Fibroblast of lung (primary cell): ENCODE measurements at regions not wholly inside any gene's neighbourhood (a gene's known extent, or its start where the extent isn't known, plus 50 kb on each side); places are given as distances from the start of the nearest gene placed in this dataset.
A peak's percentile ranks its signal among the peaks of the same experiment; 100 is the strongest.

ENCODE experiments used
- DNase-seq, 2 donors: peaks; one replicate each; pipeline versions ENCODE4 v3.0.0 to v3.0.0-alpha.2; 2010; ENCODE audit warnings: low read depth in 2 of 2
- H2AFZ ChIP-seq: 2 replicates; pipeline ENCODE4 v1.5.1; 2012; ENCODE audit warnings: low read length, control low read depth, inconsistent platforms
- H3K27ac ChIP-seq: 2 replicates; pipeline ENCODE4 v1.5.1; 2011; ENCODE audit warnings: low read length, control low read depth; ENCODE audit not compliant: insufficient read depth
- H3K27me3 ChIP-seq: 2 replicates; pipeline ENCODE4 v1.5.1; 2011; ENCODE audit warnings: mild to moderate bottlenecking, low read length; ENCODE audit not compliant: control insufficient read depth, insufficient read depth
- H3K36me3 ChIP-seq: 2 replicates; pipeline ENCODE4 v1.5.1; 2011; ENCODE audit warnings: low read length; ENCODE audit not compliant: control insufficient read depth, insufficient read depth
- H3K4me1 ChIP-seq: 2 replicates; pipeline ENCODE4 v1.5.1; 2011; ENCODE audit warnings: low read length; ENCODE audit not compliant: control insufficient read depth, insufficient read depth; ENCODE audit errors: extremely low read depth
- H3K4me2 ChIP-seq: 2 replicates; pipeline ENCODE4 v1.5.1; 2011; ENCODE audit warnings: low read length, control low read depth; ENCODE audit not compliant: insufficient read depth; ENCODE audit errors: extremely low read depth
- H3K4me3 ChIP-seq, 4 experiments: fragments of 200-600 bp in 1 of 4; sonication (generic) in 1 of 4; replicated peaks in 1 of 4; 2 replicates each; pipeline ENCODE4 v1.5.1; 2011 to 2016; ENCODE audit warnings: low read length in 4 of 4, low read depth in 3 of 4, mild to moderate bottlenecking in 3 of 4, control low read depth in 2 of 4, inconsistent platforms in 1 of 4, mixed read lengths in 1 of 4; ENCODE audit not compliant: insufficient read depth in 1 of 4; ENCODE audit errors: control extremely low read depth in 1 of 4
- H3K79me2 ChIP-seq: 2 replicates; pipeline ENCODE4 v1.5.1; 2012; ENCODE audit warnings: mild to moderate bottlenecking, low read length, inconsistent platforms; ENCODE audit not compliant: control insufficient read depth, insufficient read depth
- H3K9ac ChIP-seq: 2 replicates; pipeline ENCODE4 v1.5.1; 2011; ENCODE audit warnings: mild to moderate bottlenecking, low read length, control low read depth; ENCODE audit not compliant: insufficient read depth
- H3K9me3 ChIP-seq: 2 replicates; pipeline ENCODE4 v1.5.1; 2012; ENCODE audit warnings: low read depth, low read length; ENCODE audit not compliant: control insufficient read depth, insufficient read depth
- H4K20me1 ChIP-seq: 2 replicates; pipeline ENCODE4 v1.5.1; 2011; ENCODE audit warnings: low read length; ENCODE audit not compliant: control insufficient read depth, insufficient read depth; ENCODE audit errors: extremely low read depth
- EZH2 ChIP-seq: IDR thresholded peaks from 2 replicates; pipeline ENCODE4 v1.5.1; 2012; ENCODE audit warnings: low read length, control low read depth, mild to moderate bottlenecking; ENCODE audit errors: missing control alignments
- TF ChIP-seq, protein P1 (sequence below), 2 donors: IDR thresholded peaks in 1 of 2; conservative IDR thresholded peaks in 1 of 2; 1 replicate in 1 of 2; 2 replicates in 1 of 2; pipeline ENCODE4 v1.5.1; 2011 to 2012; ENCODE audit warnings: low read length in 2 of 2, control low read depth in 1 of 2, inconsistent platforms in 1 of 2, low read depth in 1 of 2, mild to moderate bottlenecking in 1 of 2

DNA sequence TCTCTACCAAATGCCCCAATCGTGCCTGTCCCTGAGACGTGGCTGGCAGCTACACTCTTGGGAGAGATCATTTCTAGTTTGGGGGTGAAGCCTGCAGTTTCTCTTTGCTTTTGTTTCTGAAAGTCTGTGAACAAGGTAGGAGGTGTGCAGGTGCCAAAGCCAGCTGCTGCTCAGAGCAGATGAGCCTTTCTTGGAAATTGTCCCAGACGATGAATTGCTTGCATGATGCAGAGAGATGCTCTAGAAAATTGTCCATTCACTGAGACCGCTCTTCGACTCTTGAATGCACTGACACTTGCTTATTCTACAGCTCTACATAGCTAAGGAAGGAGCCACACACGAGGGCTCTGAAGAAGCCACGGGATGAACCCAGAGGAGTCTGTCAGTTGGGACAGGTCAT lies 225.6 kb upstream of the E2F8 start:
- Histone ChIP-seq H4K20me1 (no peaks in the 10 kb centered on the region), H3K79me2 (no peaks in the 10 kb centered on the region), H3K4me3 (no peak overlapping the region), H3K9me3 (no peaks in the 10 kb centered on the region), H3K9ac (no peak overlapping the region), H3K27ac (no peak overlapping the region), H3K36me3 (no peaks in the 10 kb centered on the region), H3K27me3 (peaks cover 10% of the 10 kb centered on the region), H3K4me2 (no peak overlapping the region), H2AFZ (no peak overlapping the region), H3K4me1 (no peaks in the 10 kb centered on the region)
- DNase-seq: no peak
- no peak for TF ChIP-seq EZH2
- TF ChIP-seq, protein P1, sequence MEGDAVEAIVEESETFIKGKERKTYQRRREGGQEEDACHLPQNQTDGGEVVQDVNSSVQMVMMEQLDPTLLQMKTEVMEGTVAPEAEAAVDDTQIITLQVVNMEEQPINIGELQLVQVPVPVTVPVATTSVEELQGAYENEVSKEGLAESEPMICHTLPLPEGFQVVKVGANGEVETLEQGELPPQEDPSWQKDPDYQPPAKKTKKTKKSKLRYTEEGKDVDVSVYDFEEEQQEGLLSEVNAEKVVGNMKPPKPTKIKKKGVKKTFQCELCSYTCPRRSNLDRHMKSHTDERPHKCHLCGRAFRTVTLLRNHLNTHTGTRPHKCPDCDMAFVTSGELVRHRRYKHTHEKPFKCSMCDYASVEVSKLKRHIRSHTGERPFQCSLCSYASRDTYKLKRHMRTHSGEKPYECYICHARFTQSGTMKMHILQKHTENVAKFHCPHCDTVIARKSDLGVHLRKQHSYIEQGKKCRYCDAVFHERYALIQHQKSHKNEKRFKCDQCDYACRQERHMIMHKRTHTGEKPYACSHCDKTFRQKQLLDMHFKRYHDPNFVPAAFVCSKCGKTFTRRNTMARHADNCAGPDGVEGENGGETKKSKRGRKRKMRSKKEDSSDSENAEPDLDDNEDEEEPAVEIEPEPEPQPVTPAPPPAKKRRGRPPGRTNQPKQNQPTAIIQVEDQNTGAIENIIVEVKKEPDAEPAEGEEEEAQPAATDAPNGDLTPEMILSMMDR (conservative IDR thresholded peaks at IDR 0.05 in 1 of 2, IDR thresholded peaks at IDR 0.05 in 1 of 2; ENCODE audit: low read depth in 1 of 2, low read length in 2 of 2): no peak

DNA sequence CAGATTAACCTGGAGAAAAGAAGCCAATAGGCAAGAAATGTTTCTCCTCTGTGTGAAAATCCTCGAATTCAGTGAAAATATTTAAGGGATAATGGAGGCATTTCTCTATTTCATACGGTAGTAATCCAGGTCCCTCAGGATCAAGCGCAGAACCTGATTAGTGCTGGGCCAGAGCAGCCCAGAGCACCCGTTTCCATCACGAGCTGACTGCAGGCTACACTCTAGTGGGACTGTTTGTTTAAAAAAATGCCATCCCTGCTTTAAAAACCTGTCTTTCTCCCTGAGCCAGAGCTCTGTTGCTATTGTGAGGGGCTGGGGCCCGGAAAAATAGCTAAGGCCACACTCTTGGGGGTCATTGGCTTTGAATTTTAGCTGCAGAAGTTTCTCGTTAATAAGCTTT lies 223.2 kb upstream of the E2F8 start:
- Histone ChIP-seq H3K79me2 (no peaks in the 10 kb centered on the region), H3K27ac (no peak overlapping the region), H3K4me3 (no peak overlapping the region), H3K9ac (no peak overlapping the region), H2AFZ (no peak overlapping the region), H4K20me1 (no peaks in the 10 kb centered on the region), H3K4me1 (peaks cover 3% of the 10 kb centered on the region), H3K27me3 (peaks cover 11% of the 10 kb centered on the region), H3K36me3 (no peaks in the 10 kb centered on the region), H3K4me2 (no peak overlapping the region), H3K9me3 (no peaks in the 10 kb centered on the region)
- DNase-seq: no peak
- TF ChIP-seq, protein P1 (conservative IDR thresholded peaks at IDR 0.05 in 1 of 2, IDR thresholded peaks at IDR 0.05 in 1 of 2; ENCODE audit: low read depth in 1 of 2, low read length in 2 of 2): no peak
- TF ChIP-seq EZH2: no peak

DNA sequence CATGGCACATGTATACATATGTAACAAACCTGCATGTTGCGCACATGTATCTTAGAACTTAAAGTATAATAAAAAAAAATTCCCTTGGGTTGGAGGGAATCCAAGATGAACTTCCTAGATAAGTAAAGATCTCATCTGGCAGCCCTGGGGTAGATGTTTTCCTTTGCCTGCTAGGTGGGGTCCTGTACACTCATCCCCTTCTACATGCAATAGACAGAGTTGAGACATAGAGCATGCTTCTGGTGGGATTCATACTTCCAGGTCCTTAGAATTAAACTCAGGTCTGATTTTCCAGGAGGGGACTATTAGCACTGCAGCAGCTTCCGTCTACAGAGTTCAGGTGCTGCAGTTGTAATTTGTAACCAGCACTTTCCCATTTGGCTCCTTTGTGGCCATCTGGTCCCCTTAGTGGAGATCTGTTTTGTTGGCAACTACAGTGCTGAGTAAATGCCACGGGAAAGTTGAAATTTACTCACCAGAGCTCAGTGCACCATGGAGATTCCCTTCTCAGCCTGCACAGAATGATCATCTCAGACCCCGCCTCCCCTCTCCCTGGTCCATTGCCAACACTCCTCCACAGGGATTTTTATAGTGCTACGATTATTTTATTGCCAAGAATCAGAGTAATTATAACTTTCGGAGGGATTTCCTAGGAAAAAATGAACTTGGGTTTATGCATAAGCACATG lies 220.1 kb upstream of the E2F8 start:
- Histone ChIP-seq H3K9me3 (no peaks in the 10 kb centered on the region), H3K4me3 (no peak overlapping the region), H3K36me3 (no peaks in the 10 kb centered on the region), H3K9ac (no peak overlapping the region), H2AFZ (no peak overlapping the region), H3K79me2 (no peaks in the 10 kb centered on the region), H3K27ac (no peak overlapping the region), H3K4me1 (peaks cover 3% of the 10 kb centered on the region), H4K20me1 (no peaks in the 10 kb centered on the region), H3K27me3 (peaks cover 2% of the 10 kb centered on the region), H3K4me2 (no peak overlapping the region)
- peak in 1 of 2 donors; percentile 13 for DNase-seq
- TF ChIP-seq, protein P1 (conservative IDR thresholded peaks at IDR 0.05 in 1 of 2, IDR thresholded peaks at IDR 0.05 in 1 of 2; ENCODE audit: low read depth in 1 of 2, low read length in 2 of 2): no peak
- no peak for TF ChIP-seq EZH2
